ENCODE measurements at regions not wholly inside any gene's neighbourhood (a gene's known extent, or its start where the extent isn't known, plus 50 kb on each side); places are given as distances from the start of the nearest gene placed in this dataset.

GRCh38 chr15:25051399-25052154 is 96.8 kb downstream of the SNRPN start:
- Histone ChIP-seq H3K27ac (ENCODE audit: low read depth, low read length) (no peak overlapping the region), H3K4me3 (ENCODE audit: insufficient read depth, low read length) (no peak overlapping the region), H3K27me3 (ENCODE audit: insufficient read depth, low read length) (no peaks in the 10 kb centered on the region), H3K4me1 (ENCODE audit: insufficient read depth, low read length) (no peaks in the 10 kb centered on the region), H3K4me2 (ENCODE audit: insufficient read depth, low read length) (no peak overlapping the region), H3K9me3 (ENCODE audit: low read depth, low read length) (peaks cover 76% of the 10 kb centered on the region), H3K79me2 (ENCODE audit: insufficient read depth, low read length) (no peaks in the 10 kb centered on the region), H3K36me3 (ENCODE audit: insufficient read depth, low read length) (peaks cover 40% of the 10 kb centered on the region), H4K20me1 (ENCODE audit: insufficient read depth, low read length) (no peaks in the 10 kb centered on the region), H2AFZ (ENCODE audit: low read length) (no peak overlapping the region)
- no peak for TF ChIP-seq CTCF (IDR thresholded peaks at IDR 0.05; ENCODE audit: extremely low read depth, low read depth, low read length)
- peak; percentile 52 for DNase-seq (ENCODE audit: insufficient read length, low spot score, missing footprints)

- Histone ChIP-seq H3K36me3 (ENCODE audit: insufficient read depth, low read length) (peaks cover 45% of the 10 kb centered on the region), H3K9me3 (ENCODE audit: low read depth, low read length) (peaks cover 75% of the 10 kb centered on the region)
Observed at GRCh38 chr15:25052191-25052999, 97.6 kb downstream of the SNRPN start.

GRCh38 chr15:25053000-25053815 is 98.4 kb downstream of the SNRPN start:
- H2AFZ ChIP-seq (ENCODE audit: low read length), result no peak overlapping the region
- no peaks in the 10 kb centered on the region for H4K20me1 ChIP-seq (ENCODE audit: insufficient read depth, low read length)
- peaks cover 83% of the 10 kb centered on the region for H3K9me3 ChIP-seq (ENCODE audit: low read depth, low read length)
- TF ChIP-seq CTCF (IDR thresholded peaks at IDR 0.05; ENCODE audit: extremely low read depth, low read depth, low read length), result no peak
- H3K27ac ChIP-seq (ENCODE audit: low read depth, low read length), result no peak overlapping the region
- peak; percentile 58 for DNase-seq (ENCODE audit: insufficient read length, low spot score, missing footprints)
- H3K27me3 ChIP-seq (ENCODE audit: insufficient read depth, low read length), result no peaks in the 10 kb centered on the region
- H3K4me2 ChIP-seq (ENCODE audit: insufficient read depth, low read length), result no peak overlapping the region
- H3K4me1 ChIP-seq (ENCODE audit: insufficient read depth, low read length), result no peaks in the 10 kb centered on the region
- peaks cover 53% of the 10 kb centered on the region for H3K36me3 ChIP-seq (ENCODE audit: insufficient read depth, low read length)
- H3K79me2 ChIP-seq (ENCODE audit: insufficient read depth, low read length), result no peaks in the 10 kb centered on the region
- H3K4me3 ChIP-seq (ENCODE audit: insufficient read depth, low read length), result no peak overlapping the region

More at GRCh38 chr15:25052191-25052999, 97.6 kb downstream of the SNRPN start:
- no peak for TF ChIP-seq CTCF (IDR thresholded peaks at IDR 0.05; ENCODE audit: extremely low read depth, low read depth, low read length)
- no peaks in the 10 kb centered on the region for H3K27me3 ChIP-seq (ENCODE audit: insufficient read depth, low read length)
- H3K4me2 ChIP-seq (ENCODE audit: insufficient read depth, low read length), result no peak overlapping the region
- H3K4me1 ChIP-seq (ENCODE audit: insufficient read depth, low read length), result no peaks in the 10 kb centered on the region
- no peak overlapping the region for H2AFZ ChIP-seq (ENCODE audit: low read length)
- H3K4me3 ChIP-seq (ENCODE audit: insufficient read depth, low read length), result no peak overlapping the region
- no peaks in the 10 kb centered on the region for H3K79me2 ChIP-seq (ENCODE audit: insufficient read depth, low read length)
- no peaks in the 10 kb centered on the region for H4K20me1 ChIP-seq (ENCODE audit: insufficient read depth, low read length)
- H3K27ac ChIP-seq (ENCODE audit: low read depth, low read length), result no peak overlapping the region
- DNase-seq (ENCODE audit: insufficient read length, low spot score, missing footprints), result peak; percentile 65

Data from osteoblast (primary cell).